KMS-11 (cell line): ENCODE measurements at regions not wholly inside any gene's neighbourhood (a gene's known extent, or its start where the extent isn't known, plus 50 kb on each side); places are given as distances from the start of the nearest gene placed in this dataset.

Experiments used
- H2AFZ ChIP-seq: fragments of 200-600 bp; sonication (generic); 2 replicates; pipeline ENCODE4 v1.6.1; 2016; ENCODE audit warnings: antibody characterized with exemption, mixed run types, low read depth
- H3K27ac ChIP-seq: fragments of 200-600 bp; sonication (generic); 2 replicates; pipeline ENCODE4 v1.6.1; 2016; ENCODE audit warnings: mild to moderate bottlenecking, mixed run types
- H3K27me3 ChIP-seq: fragments of 200-600 bp; sonication (generic); 2 replicates; pipeline ENCODE4 v1.6.1; 2017; ENCODE audit warnings: mild to moderate bottlenecking, low read depth, mixed run types, moderate library complexity; ENCODE audit not compliant: insufficient read depth
- H3K36me3 ChIP-seq: fragments of 200-600 bp; sonication (generic); 2 replicates; pipeline ENCODE4 v1.6.1; 2017; ENCODE audit warnings: mild to moderate bottlenecking, mixed run types; ENCODE audit not compliant: insufficient read depth
- H3K4me1 ChIP-seq: fragments of 200-600 bp; sonication (generic); 2 replicates; pipeline ENCODE4 v1.6.1; 2016; ENCODE audit warnings: mild to moderate bottlenecking, low read depth, mixed run types; ENCODE audit not compliant: poor library complexity, severe bottlenecking
- H3K4me2 ChIP-seq: fragments of 200-600 bp; sonication (generic); 2 replicates; pipeline ENCODE4 v1.7.0; 2016; ENCODE audit warnings: mild to moderate bottlenecking, mixed run types
- H3K4me3 ChIP-seq: fragments of 200-600 bp; sonication (generic); IDR thresholded peaks from 2 replicates; pipeline ENCODE4 v1.6.1; 2017; ENCODE audit warnings: low read depth, low read length, mixed read lengths; ENCODE audit not compliant: insufficient read depth
- H3K79me2 ChIP-seq: fragments of 200-600 bp; sonication (generic); 2 replicates; pipeline ENCODE4 v1.6.1; 2016; ENCODE audit warnings: low read depth, mixed run types; ENCODE audit not compliant: insufficient read depth
- H3K9ac ChIP-seq: fragments of 200-600 bp; sonication (generic); 2 replicates; pipeline ENCODE4 v1.6.1; 2016; ENCODE audit warnings: mild to moderate bottlenecking, mixed run types
- H4K20me1 ChIP-seq: fragments of 200-600 bp; sonication (generic); 2 replicates; pipeline ENCODE4 v1.6.1; 2016; ENCODE audit warnings: mild to moderate bottlenecking, mixed run types; ENCODE audit not compliant: insufficient read depth
- TF ChIP-seq, protein P1 (sequence below): fragments of 200-600 bp; sonication (generic); conservative IDR thresholded peaks from 2 replicates; pipeline ENCODE4 v1.6.1; 2017; ENCODE audit warnings: low read depth, mild to moderate bottlenecking, antibody characterized with exemption, low read length, moderate library complexity, mixed read lengths

DNA sequence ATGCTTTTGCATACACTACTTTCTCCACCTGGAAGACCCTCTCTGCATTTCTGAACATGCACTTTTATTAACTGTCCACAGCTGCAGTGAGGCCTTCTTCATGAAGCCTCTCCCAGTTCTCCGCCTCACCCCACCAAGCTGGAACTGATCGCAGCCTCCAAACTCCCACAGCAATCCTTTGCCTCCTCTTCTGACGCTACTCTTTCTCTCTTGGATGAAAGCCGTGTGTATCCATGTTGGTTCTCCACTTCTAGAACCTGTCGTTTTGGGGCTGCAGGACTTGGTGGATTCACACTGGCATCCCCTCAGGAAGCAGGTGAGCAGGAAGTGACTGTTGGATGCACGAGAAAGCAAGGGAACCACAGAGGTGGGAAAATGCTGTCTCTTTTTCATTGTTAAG is 288.6 kb downstream of the MYCN start:
- Histone ChIP-seq H3K27me3 (no peaks in the 10 kb centered on the region), H4K20me1 (no peaks in the 10 kb centered on the region), H3K27ac (no peak overlapping the region), H3K4me1 (no peaks in the 10 kb centered on the region), H3K36me3 (no peaks in the 10 kb centered on the region), H3K79me2 (no peaks in the 10 kb centered on the region), H3K4me2 (no peak overlapping the region), H2AFZ (no peak overlapping the region), H3K9ac (no peak overlapping the region), H3K4me3 (no peak overlapping the region)
- TF ChIP-seq, protein P1, sequence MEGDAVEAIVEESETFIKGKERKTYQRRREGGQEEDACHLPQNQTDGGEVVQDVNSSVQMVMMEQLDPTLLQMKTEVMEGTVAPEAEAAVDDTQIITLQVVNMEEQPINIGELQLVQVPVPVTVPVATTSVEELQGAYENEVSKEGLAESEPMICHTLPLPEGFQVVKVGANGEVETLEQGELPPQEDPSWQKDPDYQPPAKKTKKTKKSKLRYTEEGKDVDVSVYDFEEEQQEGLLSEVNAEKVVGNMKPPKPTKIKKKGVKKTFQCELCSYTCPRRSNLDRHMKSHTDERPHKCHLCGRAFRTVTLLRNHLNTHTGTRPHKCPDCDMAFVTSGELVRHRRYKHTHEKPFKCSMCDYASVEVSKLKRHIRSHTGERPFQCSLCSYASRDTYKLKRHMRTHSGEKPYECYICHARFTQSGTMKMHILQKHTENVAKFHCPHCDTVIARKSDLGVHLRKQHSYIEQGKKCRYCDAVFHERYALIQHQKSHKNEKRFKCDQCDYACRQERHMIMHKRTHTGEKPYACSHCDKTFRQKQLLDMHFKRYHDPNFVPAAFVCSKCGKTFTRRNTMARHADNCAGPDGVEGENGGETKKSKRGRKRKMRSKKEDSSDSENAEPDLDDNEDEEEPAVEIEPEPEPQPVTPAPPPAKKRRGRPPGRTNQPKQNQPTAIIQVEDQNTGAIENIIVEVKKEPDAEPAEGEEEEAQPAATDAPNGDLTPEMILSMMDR: no peak

DNA sequence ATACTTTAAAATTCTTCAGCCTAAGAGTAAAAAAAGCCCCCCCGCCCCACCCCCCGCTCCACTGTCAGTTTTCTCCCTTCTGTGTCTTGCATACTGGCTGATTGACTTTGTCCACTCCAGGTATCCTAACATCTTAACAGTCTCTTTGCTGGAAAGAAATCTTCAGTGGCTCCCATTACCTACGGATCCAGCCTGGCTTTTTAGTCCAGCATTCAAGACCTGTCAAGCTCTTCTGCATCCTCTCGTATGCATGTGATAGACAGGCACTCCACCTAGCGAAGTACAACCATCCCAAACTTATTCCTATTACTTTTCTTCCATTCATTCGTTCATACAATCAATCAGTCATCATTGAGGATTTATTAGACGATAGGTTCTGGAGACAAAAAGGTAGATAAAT is 288.1 kb downstream of the MYCN start:
- Histone ChIP-seq H3K27ac (no peak overlapping the region), H3K4me3 (no peak overlapping the region), H4K20me1 (no peaks in the 10 kb centered on the region), H3K27me3 (no peaks in the 10 kb centered on the region), H3K4me1 (no peaks in the 10 kb centered on the region), H3K9ac (no peak overlapping the region), H3K4me2 (no peak overlapping the region), H2AFZ (no peak overlapping the region), H3K36me3 (no peaks in the 10 kb centered on the region), H3K79me2 (no peaks in the 10 kb centered on the region)
- TF ChIP-seq, protein P1: no peak

DNA sequence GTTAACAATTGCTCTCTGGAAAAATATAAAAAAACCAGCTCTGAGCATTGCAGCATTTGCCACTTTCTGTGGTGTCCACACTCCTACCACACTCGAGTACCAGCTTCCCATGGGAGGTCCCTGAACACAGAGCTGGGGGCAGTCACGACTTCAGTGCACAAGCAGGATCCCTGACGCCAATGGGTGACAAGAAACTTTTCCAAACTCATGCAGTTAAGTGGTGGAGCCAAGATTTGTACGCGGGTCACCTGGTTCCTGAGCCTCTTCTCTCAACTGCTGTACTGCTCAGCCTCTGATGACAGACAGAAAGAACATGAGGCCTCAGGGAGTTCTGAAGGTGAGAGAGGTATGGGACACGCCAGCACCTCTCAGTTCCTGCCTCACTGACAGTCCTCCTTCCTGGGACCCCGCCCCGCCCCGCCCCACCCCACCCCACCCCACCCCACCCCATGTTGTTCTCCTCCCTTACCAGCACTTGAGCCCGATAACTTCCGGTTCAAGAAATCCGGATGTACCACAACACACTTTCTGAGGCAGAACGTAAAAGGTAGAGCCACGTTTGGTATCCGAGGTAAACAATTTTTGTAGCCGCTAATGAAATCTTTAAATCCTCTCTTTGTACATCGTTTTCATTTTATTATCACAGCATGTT is 287.6 kb downstream of the MYCN start:
- Histone ChIP-seq H3K79me2 (no peaks in the 10 kb centered on the region), H2AFZ (no peak overlapping the region), H3K4me2 (no peak overlapping the region)

DNA sequence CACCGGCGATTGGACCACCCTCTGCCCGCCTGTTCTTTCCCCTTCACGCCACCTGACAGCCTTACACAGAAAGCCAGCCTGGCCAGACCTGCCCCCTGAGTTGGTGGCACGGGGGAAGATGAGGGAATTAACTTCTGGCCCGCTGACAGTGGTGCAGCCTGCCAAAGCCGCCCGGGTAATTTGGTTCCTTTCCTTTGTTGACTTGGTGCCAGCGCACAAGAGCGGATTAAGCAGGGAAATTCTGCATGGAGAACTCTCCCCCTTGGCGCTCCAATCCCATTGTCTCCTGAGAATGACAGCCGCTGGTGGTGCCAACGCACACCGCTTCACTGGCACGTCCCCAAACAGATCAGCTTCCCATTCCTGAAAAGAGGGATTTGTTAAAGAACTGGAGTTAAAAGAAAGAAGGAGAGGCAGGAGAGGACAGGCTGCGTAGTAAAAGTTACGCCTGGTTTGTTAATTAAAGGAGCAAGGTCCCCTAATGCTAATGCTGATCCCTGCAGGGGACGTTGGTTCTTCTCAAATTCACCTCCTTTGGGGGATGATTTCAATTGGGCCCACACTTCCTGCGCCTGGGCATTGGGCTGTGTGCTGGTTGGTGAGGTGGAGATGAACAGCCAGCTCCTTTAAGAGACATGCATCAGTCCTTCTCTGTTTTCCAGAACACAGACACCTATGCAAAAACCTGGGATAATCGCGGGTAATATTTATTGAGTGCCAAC is 286.8 kb downstream of the MYCN start:
- no peaks in the 10 kb centered on the region for H3K36me3 ChIP-seq
- no peaks in the 10 kb centered on the region for H3K4me1 ChIP-seq
- no peak overlapping the region for H3K4me3 ChIP-seq
- H4K20me1 ChIP-seq: no peaks in the 10 kb centered on the region
- H2AFZ ChIP-seq: no peak overlapping the region
- H3K9ac ChIP-seq: no peak overlapping the region
- no peaks in the 10 kb centered on the region for H3K79me2 ChIP-seq
- no peak overlapping the region for H3K27ac ChIP-seq
- no peak overlapping the region for H3K4me2 ChIP-seq
- no peaks in the 10 kb centered on the region for H3K27me3 ChIP-seq
- TF ChIP-seq, protein P1: no peak

More for the DNA sequence above, 287.6 kb downstream of the MYCN start:
- Histone ChIP-seq H3K27ac (no peak overlapping the region), H3K4me1 (no peaks in the 10 kb centered on the region), H3K9ac (no peak overlapping the region), H3K36me3 (no peaks in the 10 kb centered on the region), H3K4me3 (no peak overlapping the region), H4K20me1 (no peaks in the 10 kb centered on the region), H3K27me3 (no peaks in the 10 kb centered on the region)
- TF ChIP-seq, protein P1: no peak
